ENCODE measurements at regions not wholly inside any gene's neighbourhood (a gene's known extent, or its start where the extent isn't known, plus 50 kb on each side); places are given as distances from the start of the nearest gene placed in this dataset.

DNA sequence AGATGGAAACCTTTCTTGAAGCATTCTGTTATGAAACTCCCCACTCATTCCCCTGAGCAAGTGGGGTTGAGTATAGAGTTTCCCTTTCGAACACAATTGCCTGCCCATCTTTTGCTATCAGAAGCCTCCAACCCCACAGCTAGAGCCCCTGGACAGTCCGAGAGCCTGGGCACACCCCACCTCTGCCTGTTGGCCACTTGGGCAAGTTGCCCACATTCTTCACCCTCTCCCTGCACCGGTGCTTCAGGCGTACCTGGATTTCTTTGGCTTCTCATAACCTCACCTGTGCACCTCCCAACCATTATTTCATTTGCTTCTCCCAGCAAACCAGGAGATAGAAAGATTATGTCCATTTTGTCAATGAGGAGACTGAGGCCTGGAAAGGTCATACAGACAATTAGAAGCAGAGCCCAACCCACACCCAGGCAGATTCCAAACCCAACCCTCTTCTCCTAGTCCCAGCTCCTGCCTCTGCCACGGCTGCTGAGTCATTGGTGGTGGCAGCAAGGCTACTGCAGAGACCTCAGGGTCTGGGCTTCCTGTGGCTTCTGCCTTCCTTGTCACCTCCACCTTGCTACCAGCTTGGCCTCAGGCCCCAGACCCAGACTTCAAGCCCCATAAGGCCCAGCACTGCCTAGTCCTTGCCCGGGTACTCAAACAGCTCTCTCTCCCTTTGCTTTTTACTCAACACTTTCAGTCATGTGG lies 118.7 kb upstream of the ZBTB40 start:
- Histone ChIP-seq H3K27ac (ENCODE audit: low read depth in 1 of 2, low read length in 2 of 2) (no peak overlapping the region), H4K20me1 (ENCODE audit: insufficient read depth, low read length) (no peaks in the 10 kb centered on the region), H3K4me1 (ENCODE audit: control insufficient read depth in 1 of 2, insufficient read depth in 2 of 2, low read length in 2 of 2) (no peaks in the 10 kb centered on the region), H3K27me3 (ENCODE audit: control insufficient read depth in 2 of 2, insufficient read depth in 2 of 2, low read length in 2 of 2) (no peaks in the 10 kb centered on the region), H3K4me3 (replicated peaks in 1 of 3; ENCODE audit: low read depth in 2 of 3, low read length in 3 of 3) (no peak overlapping the region), H3K4me2 (replicated peaks; ENCODE audit: extremely low read depth, low read length, poor library complexity, severe bottlenecking) (no peak overlapping the region), H3K9me3 (replicated peaks in 1 of 2; ENCODE audit: control insufficient read depth in 1 of 2, insufficient read depth in 1 of 2, low read length in 2 of 2) (no peaks in the 10 kb centered on the region), H3K79me2 (ENCODE audit: insufficient read depth, low read length) (no peaks in the 10 kb centered on the region), H2AFZ (ENCODE audit: insufficient read depth, low read depth, low read length, poor library complexity, severe bottlenecking) (no peak overlapping the region), H3K36me3 (replicated peaks in 1 of 2; ENCODE audit: control insufficient read depth in 1 of 2, insufficient read depth in 2 of 2, low read length in 2 of 2) (no peaks in the 10 kb centered on the region), H3K9ac (ENCODE audit: insufficient read depth, low read length, poor library complexity, severe bottlenecking) (no peak overlapping the region)
- Mint-ChIP-seq H3K4me1 (no peaks in the 10 kb centered on the region), H3K27me3 (ENCODE audit: low read depth in 3 of 3) (peaks cover 0 to 9% (median 3%) of the 10 kb centered on the region in 3 donors), H3K9me3 (peaks cover 0 to 3% (median 0%) of the 10 kb centered on the region in 7 donors), H3K27ac (no peak overlapping the region), H3K4me3 (no peak overlapping the region), H3K36me3 (no peaks in the 10 kb centered on the region)
- 56% methylated on average over 6 of the region's 6 CpGs for WGBS (ENCODE audit: insufficient coverage)
- DNase-seq = no peak
- intact Hi-C loops (cut with micrococcal nuclease) = no loop called here
- TF ChIP-seq, protein P1, sequence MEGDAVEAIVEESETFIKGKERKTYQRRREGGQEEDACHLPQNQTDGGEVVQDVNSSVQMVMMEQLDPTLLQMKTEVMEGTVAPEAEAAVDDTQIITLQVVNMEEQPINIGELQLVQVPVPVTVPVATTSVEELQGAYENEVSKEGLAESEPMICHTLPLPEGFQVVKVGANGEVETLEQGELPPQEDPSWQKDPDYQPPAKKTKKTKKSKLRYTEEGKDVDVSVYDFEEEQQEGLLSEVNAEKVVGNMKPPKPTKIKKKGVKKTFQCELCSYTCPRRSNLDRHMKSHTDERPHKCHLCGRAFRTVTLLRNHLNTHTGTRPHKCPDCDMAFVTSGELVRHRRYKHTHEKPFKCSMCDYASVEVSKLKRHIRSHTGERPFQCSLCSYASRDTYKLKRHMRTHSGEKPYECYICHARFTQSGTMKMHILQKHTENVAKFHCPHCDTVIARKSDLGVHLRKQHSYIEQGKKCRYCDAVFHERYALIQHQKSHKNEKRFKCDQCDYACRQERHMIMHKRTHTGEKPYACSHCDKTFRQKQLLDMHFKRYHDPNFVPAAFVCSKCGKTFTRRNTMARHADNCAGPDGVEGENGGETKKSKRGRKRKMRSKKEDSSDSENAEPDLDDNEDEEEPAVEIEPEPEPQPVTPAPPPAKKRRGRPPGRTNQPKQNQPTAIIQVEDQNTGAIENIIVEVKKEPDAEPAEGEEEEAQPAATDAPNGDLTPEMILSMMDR (IDR thresholded peaks at IDR 0.05) = no peak

DNA sequence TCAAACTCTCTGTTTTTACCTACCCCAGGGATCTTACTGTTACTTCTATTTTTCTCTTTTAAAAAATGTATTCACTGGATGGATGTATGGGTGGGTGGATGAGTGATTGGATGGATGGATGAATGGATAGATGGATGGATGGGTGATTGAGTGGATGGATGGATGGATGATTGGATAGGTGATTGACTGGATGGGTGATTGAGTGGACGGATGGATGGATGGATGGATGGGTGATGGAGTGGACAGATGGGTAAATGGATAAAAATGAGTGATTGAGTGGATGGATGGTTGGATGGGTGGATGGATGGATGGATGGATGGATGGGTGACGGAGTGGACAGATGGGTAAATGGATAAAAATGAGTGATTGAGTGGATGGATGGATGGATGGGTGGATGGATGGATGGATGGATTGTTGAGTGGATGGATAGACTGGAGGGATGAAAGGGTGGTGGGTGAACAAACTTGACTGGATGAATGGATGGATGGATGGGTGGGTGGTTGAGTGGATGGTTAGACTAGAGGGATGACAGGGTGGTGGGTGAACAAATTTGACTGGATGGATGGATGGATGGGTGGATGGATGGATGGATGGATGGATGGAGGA lies 118.0 kb upstream of the ZBTB40 start:
- no peak overlapping the region for H3K4me3 ChIP-seq (replicated peaks in 1 of 3; ENCODE audit: low read depth in 2 of 3, low read length in 3 of 3)
- Mint-ChIP-seq H3K9me3 (peaks cover 0 to 3% (median 0%) of the 10 kb centered on the region in 7 donors), H3K4me3 (no peak overlapping the region), H3K27ac (no peak overlapping the region), H3K36me3 (no peaks in the 10 kb centered on the region), H3K27me3 (ENCODE audit: low read depth in 3 of 3) (peaks cover 0 to 11% (median 3%) of the 10 kb centered on the region in 3 donors), H3K4me1 (no peaks in the 10 kb centered on the region)
- H3K9me3 ChIP-seq (replicated peaks in 1 of 2; ENCODE audit: control insufficient read depth in 1 of 2, insufficient read depth in 1 of 2, low read length in 2 of 2) = no peaks in the 10 kb centered on the region
- H3K27me3 ChIP-seq (ENCODE audit: control insufficient read depth in 2 of 2, insufficient read depth in 2 of 2, low read length in 2 of 2) = no peaks in the 10 kb centered on the region
- no peak for DNase-seq
- no peak overlapping the region for H3K27ac ChIP-seq (ENCODE audit: low read depth in 1 of 2, low read length in 2 of 2)
- H3K79me2 ChIP-seq (ENCODE audit: insufficient read depth, low read length) = no peaks in the 10 kb centered on the region
- TF ChIP-seq, protein P1 (IDR thresholded peaks at IDR 0.05) = no peak
- no peaks in the 10 kb centered on the region for H3K36me3 ChIP-seq (replicated peaks in 1 of 2; ENCODE audit: control insufficient read depth in 1 of 2, insufficient read depth in 2 of 2, low read length in 2 of 2)
- no peak overlapping the region for H3K9ac ChIP-seq (ENCODE audit: insufficient read depth, low read length, poor library complexity, severe bottlenecking)
- H3K4me1 ChIP-seq (ENCODE audit: control insufficient read depth in 1 of 2, insufficient read depth in 2 of 2, low read length in 2 of 2) = no peaks in the 10 kb centered on the region
- H3K4me2 ChIP-seq (replicated peaks; ENCODE audit: extremely low read depth, low read length, poor library complexity, severe bottlenecking) = no peak overlapping the region
- no peak overlapping the region for H2AFZ ChIP-seq (ENCODE audit: insufficient read depth, low read depth, low read length, poor library complexity, severe bottlenecking)
- no peaks in the 10 kb centered on the region for H4K20me1 ChIP-seq (ENCODE audit: insufficient read depth, low read length)
- WGBS (ENCODE audit: insufficient coverage) = 100% methylated on average over 2 of the region's 2 CpGs
- intact Hi-C loops (cut with micrococcal nuclease) = no loop called here

All from CD14-positive monocyte (primary cell).